ENCODE measurements at regions not wholly inside any gene's neighbourhood (a gene's known extent, or its start where the extent isn't known, plus 50 kb on each side); places are given as distances from the start of the nearest gene placed in this dataset.

DNA sequence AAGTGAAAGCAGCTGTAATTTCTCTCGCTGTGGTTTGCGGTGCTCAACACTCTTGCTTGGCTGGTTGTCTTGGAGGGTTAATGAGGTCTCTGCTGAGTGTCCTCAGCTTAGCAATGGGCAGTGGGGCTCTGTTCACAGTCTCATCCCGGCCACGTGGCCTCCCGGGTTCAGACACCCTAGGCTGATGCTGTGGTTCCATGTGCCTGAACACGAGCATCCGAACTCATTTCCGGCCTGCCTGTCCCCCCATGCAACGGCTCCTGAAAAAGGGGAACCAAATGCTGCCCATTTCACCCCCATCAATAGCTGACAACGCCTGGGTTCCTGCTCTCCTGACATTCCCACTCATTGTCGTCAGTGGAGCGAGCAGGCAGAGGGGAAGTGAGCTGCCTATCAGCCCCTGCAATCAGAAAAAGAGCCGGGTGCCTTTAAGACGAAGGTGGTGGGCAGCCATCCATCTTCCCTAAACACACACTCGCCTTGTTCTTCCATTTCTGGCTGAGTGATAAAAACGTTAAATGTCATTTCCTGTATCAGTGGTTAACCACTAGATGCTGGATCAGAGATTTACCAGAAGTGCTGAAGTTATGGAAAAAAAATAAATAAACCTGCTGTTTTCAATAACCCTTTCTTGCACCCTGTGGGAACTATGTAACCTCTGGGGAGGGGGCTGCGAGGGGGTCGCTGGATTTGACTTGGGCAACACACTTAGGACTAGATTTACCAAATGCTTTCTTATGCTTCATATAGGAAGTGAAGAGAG, 60.3 kb upstream of the BCL2L14 start:
- TF ChIP-seq, protein P1, sequence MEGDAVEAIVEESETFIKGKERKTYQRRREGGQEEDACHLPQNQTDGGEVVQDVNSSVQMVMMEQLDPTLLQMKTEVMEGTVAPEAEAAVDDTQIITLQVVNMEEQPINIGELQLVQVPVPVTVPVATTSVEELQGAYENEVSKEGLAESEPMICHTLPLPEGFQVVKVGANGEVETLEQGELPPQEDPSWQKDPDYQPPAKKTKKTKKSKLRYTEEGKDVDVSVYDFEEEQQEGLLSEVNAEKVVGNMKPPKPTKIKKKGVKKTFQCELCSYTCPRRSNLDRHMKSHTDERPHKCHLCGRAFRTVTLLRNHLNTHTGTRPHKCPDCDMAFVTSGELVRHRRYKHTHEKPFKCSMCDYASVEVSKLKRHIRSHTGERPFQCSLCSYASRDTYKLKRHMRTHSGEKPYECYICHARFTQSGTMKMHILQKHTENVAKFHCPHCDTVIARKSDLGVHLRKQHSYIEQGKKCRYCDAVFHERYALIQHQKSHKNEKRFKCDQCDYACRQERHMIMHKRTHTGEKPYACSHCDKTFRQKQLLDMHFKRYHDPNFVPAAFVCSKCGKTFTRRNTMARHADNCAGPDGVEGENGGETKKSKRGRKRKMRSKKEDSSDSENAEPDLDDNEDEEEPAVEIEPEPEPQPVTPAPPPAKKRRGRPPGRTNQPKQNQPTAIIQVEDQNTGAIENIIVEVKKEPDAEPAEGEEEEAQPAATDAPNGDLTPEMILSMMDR (IDR thresholded peaks at IDR 0.05; ENCODE audit: insufficient read depth, low read depth, low read length) = no peak
- peak; percentile 75 for DNase-seq (ENCODE audit: low read depth)
- no peak overlapping the region for H3K4me3 ChIP-seq (ENCODE audit: low read depth, low read length)

DNA sequence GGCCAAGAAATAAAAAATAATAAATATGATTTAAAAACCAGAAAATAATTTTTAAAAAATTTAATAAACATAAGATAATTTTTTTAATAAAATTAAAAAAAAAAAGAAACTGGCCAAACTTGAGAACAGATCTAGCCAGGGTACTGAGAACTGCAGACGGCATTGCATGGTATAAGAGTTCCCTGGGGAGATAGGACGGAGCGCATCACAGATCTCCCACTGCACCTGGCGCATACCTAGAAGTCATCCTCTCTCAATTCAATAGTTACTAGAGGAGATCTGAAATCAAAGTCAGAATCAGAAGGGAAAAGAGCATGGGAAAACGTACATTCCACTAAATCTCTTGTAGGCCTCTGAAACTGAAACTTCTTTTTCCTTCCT, 58.9 kb upstream of the BCL2L14 start:
- TF ChIP-seq, protein P1 (IDR thresholded peaks at IDR 0.05; ENCODE audit: insufficient read depth, low read depth, low read length) = no peak
- DNase-seq (ENCODE audit: low read depth) = no peak
- H3K4me3 ChIP-seq (ENCODE audit: low read depth, low read length) = no peak overlapping the region

DNA sequence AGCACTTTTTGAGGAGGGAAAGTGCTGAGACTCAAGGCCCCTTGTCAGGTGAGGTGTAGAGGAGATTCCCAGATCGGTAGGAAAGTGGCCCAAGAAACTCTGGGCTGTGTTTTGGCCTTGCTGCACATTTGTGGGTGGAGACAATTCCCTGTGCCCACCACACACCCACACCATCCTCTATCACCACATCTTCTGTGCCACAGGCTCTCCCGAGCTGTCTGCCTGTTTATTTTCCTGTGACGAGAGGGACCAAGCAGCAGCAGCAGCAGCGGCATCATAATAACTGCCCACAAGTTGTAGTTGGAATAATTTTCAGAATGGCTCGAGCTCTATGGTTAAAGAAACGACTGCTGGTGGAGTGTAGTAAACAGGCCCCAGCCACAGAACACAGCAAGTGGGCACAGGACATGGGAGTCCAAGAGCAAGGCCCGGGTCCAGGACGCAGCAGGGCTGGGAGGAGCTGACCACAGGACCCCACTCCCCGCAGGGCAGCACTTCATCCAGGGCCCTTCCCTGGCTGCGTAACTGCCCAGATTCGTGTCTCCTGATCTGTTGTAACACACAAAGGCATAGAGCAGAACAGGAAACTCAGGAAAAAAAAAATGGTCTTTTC, 55.6 kb upstream of the BCL2L14 start:
- no peak overlapping the region for H3K4me3 ChIP-seq (ENCODE audit: low read depth, low read length)
- TF ChIP-seq, protein P1 (IDR thresholded peaks at IDR 0.05; ENCODE audit: insufficient read depth, low read depth, low read length) = no peak
- no peak for DNase-seq (ENCODE audit: low read depth)

DNA sequence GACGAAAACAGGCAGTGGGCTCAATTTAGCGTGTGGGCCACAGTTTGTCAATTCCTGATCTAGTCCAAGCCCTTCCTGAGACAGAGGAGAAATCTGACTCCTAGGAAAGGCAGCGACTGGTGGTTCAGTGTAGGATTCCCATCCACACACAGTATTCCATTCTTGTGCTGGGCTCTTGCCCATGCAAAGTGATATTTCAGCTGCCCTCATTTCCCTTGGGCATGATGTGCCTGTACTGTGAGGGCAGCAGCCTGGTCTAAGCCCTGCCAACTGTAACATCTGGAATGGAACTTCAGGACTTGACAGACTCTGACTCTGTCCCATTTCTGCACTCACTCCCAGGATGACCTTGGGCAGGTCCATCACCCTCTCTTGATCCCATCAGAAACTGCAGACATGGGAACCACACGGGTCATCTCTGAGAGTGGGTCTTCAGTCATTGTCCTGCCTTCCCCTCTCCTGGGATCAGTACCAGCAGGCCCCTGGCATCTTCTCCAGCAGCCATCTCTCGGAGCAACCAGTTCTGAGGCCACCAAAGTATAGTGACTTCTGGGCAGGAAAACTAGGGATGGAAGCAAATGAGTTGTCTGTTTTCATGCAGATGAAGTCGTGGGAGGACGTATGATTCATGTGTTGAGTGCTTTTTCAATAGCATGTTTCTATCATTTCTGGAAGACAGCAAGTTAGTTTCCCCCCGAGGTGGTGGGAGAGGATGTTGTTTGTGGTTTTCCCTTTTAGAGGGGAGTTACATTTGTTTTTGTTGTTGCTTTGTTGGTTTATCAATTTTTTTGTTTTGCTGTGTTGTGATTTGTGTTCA, 54.2 kb upstream of the BCL2L14 start:
- H3K4me3 ChIP-seq (ENCODE audit: low read depth, low read length) = no peak overlapping the region
- TF ChIP-seq, protein P1 (IDR thresholded peaks at IDR 0.05; ENCODE audit: insufficient read depth, low read depth, low read length) = no peak
- no peak for DNase-seq (ENCODE audit: low read depth)

DNA sequence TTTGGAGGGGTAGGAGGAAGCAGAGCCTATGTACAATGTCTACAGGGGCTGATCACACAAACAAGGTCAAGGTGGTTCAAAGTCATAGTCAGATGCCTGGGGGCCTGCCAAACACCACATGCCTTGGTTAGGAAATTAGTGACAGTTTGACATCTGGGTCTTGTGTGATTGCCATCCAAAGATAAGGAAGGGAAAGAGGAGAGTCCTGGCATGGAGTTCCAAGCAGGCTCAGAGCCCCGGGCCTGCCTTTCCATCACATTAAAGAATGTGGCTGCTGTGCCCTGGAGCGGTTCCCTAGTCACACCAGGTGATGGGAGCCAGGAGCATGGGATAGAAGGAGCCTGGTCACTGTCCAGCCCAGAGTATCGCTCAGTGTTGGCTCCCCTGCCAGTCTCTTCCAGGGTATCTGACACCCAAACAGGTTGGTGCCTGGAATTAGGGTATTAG, 53.6 kb upstream of the BCL2L14 start:
- no peak overlapping the region for H3K4me3 ChIP-seq (ENCODE audit: low read depth, low read length)
- no peak for DNase-seq (ENCODE audit: low read depth)
- TF ChIP-seq, protein P1 (IDR thresholded peaks at IDR 0.05; ENCODE audit: insufficient read depth, low read depth, low read length) = no peak

DNA sequence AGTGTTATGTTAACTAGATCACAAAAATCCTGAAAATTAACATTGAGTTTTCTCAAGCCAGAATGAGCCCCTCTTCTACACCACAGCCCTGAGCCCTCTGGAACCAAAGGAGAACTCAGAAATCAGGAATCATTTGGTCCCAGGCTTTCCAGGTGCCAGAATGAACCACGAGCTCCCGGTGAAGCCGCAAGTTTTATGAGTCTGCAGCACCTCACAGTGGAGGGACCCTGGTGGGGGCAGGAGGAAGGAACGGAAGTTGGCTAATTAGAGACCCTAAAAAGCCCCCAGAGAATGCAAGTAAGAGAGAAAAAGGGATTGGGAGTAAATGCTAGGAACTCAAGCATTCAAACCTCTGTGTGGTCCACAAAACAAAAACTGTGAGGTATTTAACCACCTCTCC, 52.9 kb upstream of the BCL2L14 start:
- no peak for DNase-seq (ENCODE audit: low read depth)
- H3K4me3 ChIP-seq (ENCODE audit: low read depth, low read length) = no peak overlapping the region
- TF ChIP-seq, protein P1 (IDR thresholded peaks at IDR 0.05; ENCODE audit: insufficient read depth, low read depth, low read length) = peak; percentile 27
